ENCODE measurements at regions not wholly inside any gene's neighbourhood (a gene's known extent, or its start where the extent isn't known, plus 50 kb on each side); places are given as distances from the start of the nearest gene placed in this dataset.

- no peak for TF ChIP-seq MAX (IDR thresholded peaks at IDR 0.05; ENCODE audit: low read depth, low read length)
- TF ChIP-seq POLR2A (IDR thresholded peaks at IDR 0.05; ENCODE audit: extremely low read depth, insufficient read length) = no peak
- TF ChIP-seq CTCF (IDR thresholded peaks at IDR 0.05; ENCODE audit: low read depth, low read length) = no peak
Observed at GRCh38 chr12:91944637-91945036, 201.0 kb downstream of the BTG1 start.
